T-cell (primary cell): ENCODE measurements at regions not wholly inside any gene's neighbourhood (a gene's known extent, or its start where the extent isn't known, plus 50 kb on each side); places are given as distances from the start of the nearest gene placed in this dataset.

ENCODE experiments used
- ATAC-seq, 4 experiments: fragments of 200-7000 bp in 3 of 4; fragments of 150-1000 bp in 1 of 4; cut with Tn5 transposase; replicated peaks in 1 of 4; 1 replicate in 3 of 4; 2 replicates in 1 of 4; pipeline ENCODE4 v1.10.0; 2021; ENCODE audit warnings: moderate library complexity in 3 of 4, mild to moderate bottlenecking in 2 of 4, moderate number of reproducible peaks in 1 of 4
- CTCF ChIA-PET, 2 donors: fragments of 300-600 bp; sonication (Branson Sonifier 250); formaldehyde crosslinking; loops; one replicate each; lab custom pipeline; 2022; ENCODE audit warnings: antibody characterized with exemption in 2 of 2; lab: Charles Lee
- POLR2A ChIA-PET, 2 donors: fragments of 300-600 bp; sonication (Branson Sonifier 250); formaldehyde crosslinking; loops; one replicate each; lab custom pipeline; 2022; ENCODE audit warnings: antibody characterized with exemption in 2 of 2; lab: Charles Lee
- DNase-seq, 35 experiments: peaks; one replicate each; pipeline versions ENCODE4 v3.0.0 to v3.0.0-alpha.2; 2013 to 2023
- H3K27ac ChIP-seq: one replicate; pipeline ENCODE4 v1.5.1; 2013; ENCODE audit warnings: low read length
- H3K27me3 ChIP-seq, 2 experiments: replicated peaks in 1 of 2; 1 replicate in 1 of 2; 2 replicates in 1 of 2; pipeline versions ENCODE4 v1.6.1 to v1.7.0; 2013; ENCODE audit warnings: low read length in 1 of 2, mixed read lengths in 1 of 2; ENCODE audit not compliant: control insufficient read depth in 2 of 2, insufficient read depth in 2 of 2; ENCODE audit errors: extremely low read depth in 1 of 2
- H3K36me3 ChIP-seq, 2 donors: 1 replicate in 1 of 2; 2 replicates in 1 of 2; pipeline versions ENCODE4 v1.6.1 to v1.7.0; 2013; ENCODE audit warnings: low read length in 1 of 2; ENCODE audit not compliant: control insufficient read depth in 2 of 2, insufficient read depth in 1 of 2; ENCODE audit errors: extremely low read depth in 1 of 2
- H3K4me1 ChIP-seq, 2 experiments: 1 replicate in 1 of 2; 2 replicates in 1 of 2; pipeline versions ENCODE4 v1.6.1 to v1.7.0; 2013; ENCODE audit warnings: low read length in 2 of 2, mixed read lengths in 1 of 2; ENCODE audit not compliant: insufficient read depth in 2 of 2, control insufficient read depth in 1 of 2; ENCODE audit errors: extremely low read depth in 1 of 2
- H3K4me3 ChIP-seq, 2 donors: 1 replicate in 1 of 2; 2 replicates in 1 of 2; pipeline versions ENCODE4 v1.5.1 to v1.7.0; 2013; ENCODE audit warnings: mild to moderate bottlenecking in 2 of 2, low read length in 1 of 2, moderate library complexity in 1 of 2; ENCODE audit not compliant: control insufficient read depth in 1 of 2; ENCODE audit errors: extremely low read depth in 1 of 2
- H3K9me3 ChIP-seq: 2 replicates; pipeline ENCODE4 v1.7.0; 2013
- H3K27ac Mint-ChIP-seq, 2 donors: one replicate each; pipeline ENCODE4 v1.8.0; 2020 to 2021; ENCODE audit warnings: mild to moderate bottlenecking in 2 of 2, mixed read lengths in 2 of 2
- H3K27me3 Mint-ChIP-seq, 2 donors: one replicate each; pipeline ENCODE4 v1.8.0; 2021 to 2022; ENCODE audit warnings: mixed read lengths in 2 of 2
- H3K36me3 Mint-ChIP-seq: one replicate; pipeline ENCODE4 v1.8.0; 2021; ENCODE audit warnings: mixed read lengths
- H3K4me1 Mint-ChIP-seq, 3 donors: one replicate each; pipeline ENCODE4 v1.8.0; 2020 to 2022; ENCODE audit warnings: mixed read lengths in 3 of 3, mild to moderate bottlenecking in 1 of 3
- H3K4me3 Mint-ChIP-seq, 3 donors: one replicate each; pipeline ENCODE4 v1.8.0; 2020 to 2022; ENCODE audit warnings: mild to moderate bottlenecking in 3 of 3, mixed read lengths in 3 of 3, moderate library complexity in 3 of 3
- H3K9me3 Mint-ChIP-seq, 3 donors: one replicate each; pipeline ENCODE4 v1.8.0; 2020 to 2022; ENCODE audit warnings: mixed read lengths in 3 of 3
- WGBS: methylation state at CpG from one replicate; pipeline ENCODE4 v1.1.5; 2013; ENCODE audit warnings: missing lambda C conversion rate; ENCODE audit not compliant: insufficient coverage; 5-methylcytosine and 5-hydroxymethylcytosine counted together

DNA sequence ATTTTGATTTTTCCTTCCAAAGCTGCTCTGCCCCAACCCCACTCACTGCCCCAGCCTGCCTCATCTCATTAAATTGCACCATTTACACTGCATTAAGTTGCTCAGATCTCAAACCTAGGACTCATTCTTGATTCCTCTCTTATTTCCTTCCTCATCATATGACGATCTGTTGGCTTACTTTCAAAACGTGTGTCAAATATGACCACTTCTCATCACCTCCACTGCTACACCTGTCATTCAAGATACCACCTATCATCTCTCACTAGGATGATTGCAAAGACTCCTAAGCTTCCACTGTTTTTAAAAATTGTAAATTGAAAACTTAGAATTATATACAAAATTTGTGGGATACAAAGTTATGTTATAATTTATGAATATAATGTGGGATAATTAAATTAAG is 147.1 kb downstream of the DCK start:
- no peak overlapping the region for H3K27ac Mint-ChIP-seq
- H3K4me1 Mint-ChIP-seq, result peaks cover 0 to 5% (median 0%) of the 10 kb centered on the region in 3 donors
- Histone ChIP-seq H3K4me3 (no peak overlapping the region), H3K4me1 (no peaks in the 10 kb centered on the region), H3K27ac (no peak overlapping the region), H3K36me3 (no peaks in the 10 kb centered on the region), H3K9me3 (no peaks in the 10 kb centered on the region), H3K27me3 (no peaks in the 10 kb centered on the region)
- H3K36me3 Mint-ChIP-seq, result no peaks in the 10 kb centered on the region
- ChIA-PET POLR2A (no interaction called here), CTCF (no interaction called here)
- DNase-seq (no peak), ATAC-seq (no peak)
- no peak overlapping the region for H3K4me3 Mint-ChIP-seq
- H3K27me3 Mint-ChIP-seq, result peaks cover 0 to 4% of the 10 kb centered on the region in 2 donors
- 83% methylated on average over 1 of the region's 2 CpGs for WGBS
- H3K9me3 Mint-ChIP-seq, result no peaks in the 10 kb centered on the region

DNA sequence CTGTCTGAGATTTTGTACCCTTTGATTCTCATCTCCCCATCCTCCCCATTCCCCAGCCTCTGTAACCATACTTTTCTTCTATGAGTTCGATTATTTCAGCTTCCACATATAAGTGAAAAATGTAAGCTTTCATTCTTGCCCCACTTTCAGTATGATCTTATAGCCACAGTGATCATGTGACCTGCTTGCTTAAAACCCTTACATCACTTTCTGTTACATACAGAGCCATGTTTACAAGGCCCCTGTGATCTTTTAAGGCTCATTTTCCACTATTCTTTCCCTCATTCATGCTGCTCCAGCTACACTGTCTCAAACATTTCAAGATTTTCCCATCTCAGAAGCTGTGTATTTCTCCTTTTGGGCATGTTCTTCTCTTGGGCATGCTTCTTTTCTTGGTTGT is 147.7 kb downstream of the DCK start:
- POLR2A ChIA-PET, result interaction anchor here in 1 of 2 donors (0.6 kb wide), 1 partner anchor 31 kb away, joined by 3 read pairs; no protein-coding TSS in a partner anchor
- Histone ChIP-seq H3K9me3 (no peaks in the 10 kb centered on the region), H3K27ac (peak overlapping the region; percentile 11), H3K27me3 (no peaks in the 10 kb centered on the region), H3K4me1 (no peaks in the 10 kb centered on the region), H3K36me3 (no peaks in the 10 kb centered on the region), H3K4me3 (no peak overlapping the region)
- Mint-ChIP-seq H3K27me3 (peaks cover 0 to 4% of the 10 kb centered on the region in 2 donors), H3K4me3 (no peak overlapping the region), H3K27ac (no peak overlapping the region), H3K4me1 (peaks cover 0 to 5% (median 0%) of the 10 kb centered on the region in 3 donors), H3K36me3 (no peaks in the 10 kb centered on the region), H3K9me3 (no peaks in the 10 kb centered on the region)
- ATAC-seq (no peak), DNase-seq (peak in 1 of 35 experiments; percentile 7)
- WGBS, result no CpG with 5 or more reads among the region's 1 CpG
- CTCF ChIA-PET, result no interaction called here

- Histone ChIP-seq H3K4me1 (no peaks in the 10 kb centered on the region), H3K27me3 (no peaks in the 10 kb centered on the region), H3K27ac (no peak overlapping the region), H3K4me3 (no peak overlapping the region), H3K36me3 (no peaks in the 10 kb centered on the region), H3K9me3 (peaks cover 3% of the 10 kb centered on the region)
- POLR2A ChIA-PET, result no interaction called here
- no peaks in the 10 kb centered on the region for H3K4me1 Mint-ChIP-seq
- no peak overlapping the region for H3K4me3 Mint-ChIP-seq
- CTCF ChIA-PET, result no interaction called here
- H3K36me3 Mint-ChIP-seq, result no peaks in the 10 kb centered on the region
- no peaks in the 10 kb centered on the region for H3K27me3 Mint-ChIP-seq
- peaks cover 0 to 3% (median 0%) of the 10 kb centered on the region in 3 donors for H3K9me3 Mint-ChIP-seq
- ATAC-seq, result no peak
- no peak overlapping the region for H3K27ac Mint-ChIP-seq
- DNase-seq, result no peak
Measured at GRCh38 chr4:71147261-71147660, 153.8 kb downstream of the DCK start.

GRCh38 chr4:71148545-71148944 is 155.1 kb downstream of the DCK start:
- ATAC-seq (no peak), DNase-seq (no peak)
- CTCF ChIA-PET, result no interaction called here

GRCh38 chr4:71151054-71151453 is 157.6 kb downstream of the DCK start:
- H3K4me1 Mint-ChIP-seq, result no peaks in the 10 kb centered on the region
- no peak overlapping the region for H3K27ac Mint-ChIP-seq
- ChIA-PET POLR2A (no interaction called here), CTCF (no interaction called here)
- Histone ChIP-seq H3K4me1 (no peaks in the 10 kb centered on the region), H3K27me3 (no peaks in the 10 kb centered on the region), H3K9me3 (peaks cover 3% of the 10 kb centered on the region), H3K4me3 (no peak overlapping the region), H3K27ac (no peak overlapping the region), H3K36me3 (no peaks in the 10 kb centered on the region)
- H3K4me3 Mint-ChIP-seq, result no peak overlapping the region
- WGBS, result 43% methylated on average over 1 of the region's 2 CpGs
- DNase-seq, result no peak
- no peak for ATAC-seq
- peaks cover 0 to 3% (median 0%) of the 10 kb centered on the region in 3 donors for H3K9me3 Mint-ChIP-seq
- H3K27me3 Mint-ChIP-seq, result peaks cover 0 to 2% of the 10 kb centered on the region in 2 donors
- H3K36me3 Mint-ChIP-seq, result no peaks in the 10 kb centered on the region

More at GRCh38 chr4:71148545-71148944, 155.1 kb downstream of the DCK start:
- H3K27ac Mint-ChIP-seq, result no peak overlapping the region
- no CpG with 5 or more reads among the region's 1 CpG for WGBS
- POLR2A ChIA-PET, result no interaction called here
- no peaks in the 10 kb centered on the region for H3K36me3 Mint-ChIP-seq
- peaks cover 0 to 3% (median 0%) of the 10 kb centered on the region in 3 donors for H3K9me3 Mint-ChIP-seq
- H3K4me1 ChIP-seq, result no peaks in the 10 kb centered on the region
- H3K27ac ChIP-seq, result no peak overlapping the region
- H3K36me3 ChIP-seq, result no peaks in the 10 kb centered on the region
- no peaks in the 10 kb centered on the region for H3K27me3 Mint-ChIP-seq
- H3K4me1 Mint-ChIP-seq, result no peaks in the 10 kb centered on the region
- H3K4me3 ChIP-seq, result no peak overlapping the region
- no peaks in the 10 kb centered on the region for H3K27me3 ChIP-seq
- no peak overlapping the region for H3K4me3 Mint-ChIP-seq
- peaks cover 3% of the 10 kb centered on the region for H3K9me3 ChIP-seq

GRCh38 chr4:71156616-71157015 is 163.2 kb downstream of the DCK start:
- no CpG with 5 or more reads among the region's 4 CpGs for WGBS
- POLR2A ChIA-PET, result interaction anchor here in 1 of 2 donors (0.5 kb wide), 1 partner anchor 14 kb away, joined by 7 read pairs; no protein-coding TSS in a partner anchor
- H3K9me3 Mint-ChIP-seq, result no peaks in the 10 kb centered on the region
- Histone ChIP-seq H3K9me3 (no peaks in the 10 kb centered on the region), H3K4me1 (no peaks in the 10 kb centered on the region), H3K27ac (no peak overlapping the region), H3K4me3 (no peak overlapping the region), H3K27me3 (no peaks in the 10 kb centered on the region), H3K36me3 (no peaks in the 10 kb centered on the region)
- H3K27me3 Mint-ChIP-seq, result peaks cover 6 to 15% of the 10 kb centered on the region in 2 donors
- no peak overlapping the region for H3K4me3 Mint-ChIP-seq
- no peaks in the 10 kb centered on the region for H3K36me3 Mint-ChIP-seq
- CTCF ChIA-PET, result no interaction called here
- DNase-seq, result no peak
- no peak for ATAC-seq
- H3K4me1 Mint-ChIP-seq, result no peaks in the 10 kb centered on the region
- H3K27ac Mint-ChIP-seq, result no peak overlapping the region

DNA sequence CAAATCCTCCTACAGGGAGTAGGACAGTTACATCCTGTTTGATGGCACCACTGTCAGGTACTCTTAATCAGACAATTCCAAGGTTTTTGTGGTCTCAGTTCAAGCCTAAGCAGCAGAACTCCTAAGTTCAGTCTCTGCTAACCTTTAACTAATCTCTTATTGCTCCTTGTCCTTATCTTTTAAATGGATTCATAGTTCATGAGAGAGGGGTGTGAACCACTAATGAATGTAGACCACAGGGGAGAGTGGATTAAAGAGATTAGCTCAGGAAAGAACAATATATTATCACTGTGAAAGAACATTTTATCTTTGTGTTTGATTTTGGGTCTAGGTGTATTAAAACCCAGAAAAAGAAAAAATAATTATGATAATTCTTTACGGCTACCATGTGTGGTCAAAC is 168.9 kb downstream of the DCK start:
- no peak overlapping the region for H3K4me3 ChIP-seq
- no peaks in the 10 kb centered on the region for H3K9me3 ChIP-seq
- no peaks in the 10 kb centered on the region for H3K36me3 Mint-ChIP-seq
- ChIA-PET CTCF (no interaction called here), POLR2A (interaction anchor here in 1 of 2 donors (0.7 kb wide), 1 partner anchor 10 kb away, joined by 3 read pairs; no protein-coding TSS in a partner anchor)
- no peaks in the 10 kb centered on the region for H3K4me1 ChIP-seq
- no CpG with 5 or more reads among the region's 1 CpG for WGBS
- no peaks in the 10 kb centered on the region for H3K9me3 Mint-ChIP-seq
- no peaks in the 10 kb centered on the region for H3K36me3 ChIP-seq
- H3K4me1 Mint-ChIP-seq, result no peaks in the 10 kb centered on the region
- ATAC-seq, result no peak
- no peak overlapping the region for H3K27ac ChIP-seq
- no peak overlapping the region for H3K27ac Mint-ChIP-seq
- H3K27me3 ChIP-seq, result no peaks in the 10 kb centered on the region
- peaks cover 9 to 19% of the 10 kb centered on the region in 2 donors for H3K27me3 Mint-ChIP-seq
- no peak for DNase-seq
- H3K4me3 Mint-ChIP-seq, result no peak overlapping the region
